Neural crest cell (in vitro differentiated cells): ENCODE measurements at regions not wholly inside any gene's neighbourhood (a gene's known extent, or its start where the extent isn't known, plus 50 kb on each side); places are given as distances from the start of the nearest gene placed in this dataset.

ENCODE experiments used
- DNase-seq: peaks from one replicate; pipeline ENCODE4 v3.0.0; 2021; ENCODE audit warnings: low read depth, mixed read lengths, low spot score
- H3K27ac Mint-ChIP-seq: one replicate; pipeline ENCODE4 v1.8.0; 2021; ENCODE audit warnings: mild to moderate bottlenecking, mixed read lengths; ENCODE audit not compliant: unreplicated experiment
- H3K27me3 Mint-ChIP-seq: 2 replicates; pipeline ENCODE4 v1.8.0; 2021; ENCODE audit warnings: low read depth, mild to moderate bottlenecking, mixed read lengths
- H3K36me3 Mint-ChIP-seq: 2 replicates; pipeline ENCODE4 v1.8.0; 2021; ENCODE audit warnings: low read depth, mild to moderate bottlenecking, mixed read lengths
- H3K4me1 Mint-ChIP-seq: 2 replicates; pipeline ENCODE4 v1.8.0; 2021; ENCODE audit warnings: mixed read lengths
- H3K4me3 Mint-ChIP-seq: one replicate; pipeline ENCODE4 v1.8.0; 2021; ENCODE audit warnings: mild to moderate bottlenecking, mixed read lengths
- H3K9me3 Mint-ChIP-seq: 2 replicates; pipeline ENCODE4 v1.8.0; 2021; ENCODE audit warnings: mixed read lengths
- CTCF ChIP-seq: fragments of 200-600 bp; sonication (generic); conservative IDR thresholded peaks from 2 replicates; pipeline ENCODE4 v1.5.0; 2021; ENCODE audit warnings: antibody characterized with exemption, mild to moderate bottlenecking

- Mint-ChIP-seq H3K9me3 (no peaks in the 10 kb centered on the region), H3K36me3 (no peaks in the 10 kb centered on the region), H3K4me3 (no peak overlapping the region), H3K4me1 (no peaks in the 10 kb centered on the region), H3K27ac (no peak overlapping the region), H3K27me3 (no peaks in the 10 kb centered on the region)
- TF ChIP-seq CTCF: no peak
- no peak for DNase-seq
Observed at GRCh38 chr9:100848726-100849125, 179.8 kb upstream of the PLPPR1 start.

- no peaks in the 10 kb centered on the region for H3K27me3 Mint-ChIP-seq
- H3K9me3 Mint-ChIP-seq: no peaks in the 10 kb centered on the region
- no peaks in the 10 kb centered on the region for H3K4me1 Mint-ChIP-seq
- H3K36me3 Mint-ChIP-seq: no peaks in the 10 kb centered on the region
- DNase-seq: no peak
- TF ChIP-seq CTCF: no peak
- H3K27ac Mint-ChIP-seq: no peak overlapping the region
- H3K4me3 Mint-ChIP-seq: no peak overlapping the region
Observed at GRCh38 chr9:100852088-100852487, 176.4 kb upstream of the PLPPR1 start.

GRCh38 chr9:100856238-100856637 is 172.3 kb upstream of the PLPPR1 start:
- TF ChIP-seq CTCF: no peak
- no peak for DNase-seq
- Mint-ChIP-seq H3K27ac (no peak overlapping the region), H3K9me3 (peaks cover under 1% of the 10 kb centered on the region), H3K4me3 (no peak overlapping the region), H3K27me3 (no peaks in the 10 kb centered on the region), H3K4me1 (no peaks in the 10 kb centered on the region), H3K36me3 (no peaks in the 10 kb centered on the region)

- Mint-ChIP-seq H3K4me3 (no peak overlapping the region), H3K27me3 (no peaks in the 10 kb centered on the region), H3K36me3 (no peaks in the 10 kb centered on the region), H3K9me3 (peaks cover 6% of the 10 kb centered on the region), H3K4me1 (no peaks in the 10 kb centered on the region), H3K27ac (no peak overlapping the region)
- no peak for TF ChIP-seq CTCF
- DNase-seq: no peak
Observed at GRCh38 chr9:100865111-100865510, 163.4 kb upstream of the PLPPR1 start.

- H3K4me1 Mint-ChIP-seq: no peaks in the 10 kb centered on the region
- no peak for TF ChIP-seq CTCF
- no peaks in the 10 kb centered on the region for H3K36me3 Mint-ChIP-seq
- H3K4me3 Mint-ChIP-seq: no peak overlapping the region
- H3K27ac Mint-ChIP-seq: no peak overlapping the region
- no peak for DNase-seq
- H3K27me3 Mint-ChIP-seq: no peaks in the 10 kb centered on the region
- H3K9me3 Mint-ChIP-seq: peaks cover 6% of the 10 kb centered on the region
Observed at GRCh38 chr9:100865648-100866047, 162.9 kb upstream of the PLPPR1 start.

DNA sequence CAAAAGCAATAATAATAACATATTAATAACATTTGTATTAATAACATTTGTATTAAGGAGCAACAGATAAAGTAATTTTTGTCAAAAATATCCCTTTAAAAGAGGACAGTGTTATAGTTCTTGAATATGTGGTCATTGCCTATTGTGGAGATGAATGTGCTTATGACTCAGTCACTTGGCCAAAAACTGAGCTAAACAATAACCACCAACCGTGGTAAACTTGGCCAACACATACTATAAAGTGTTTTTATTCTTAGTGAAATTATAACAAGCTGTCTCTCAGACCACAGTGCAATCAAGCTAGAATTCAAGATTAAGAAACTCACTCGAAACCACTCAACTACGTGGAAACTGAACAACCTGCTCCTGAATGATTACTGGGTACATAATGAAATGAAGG is 159.2 kb upstream of the PLPPR1 start:
- Mint-ChIP-seq H3K4me1 (no peaks in the 10 kb centered on the region), H3K36me3 (no peaks in the 10 kb centered on the region), H3K27me3 (no peaks in the 10 kb centered on the region), H3K27ac (no peak overlapping the region), H3K9me3 (peaks cover 6% of the 10 kb centered on the region), H3K4me3 (no peak overlapping the region)
- no peak for DNase-seq
- no peak for TF ChIP-seq CTCF
